H1 (cell line): ENCODE measurements at regions not wholly inside any gene's neighbourhood (a gene's known extent, or its start where the extent isn't known, plus 50 kb on each side); places are given as distances from the start of the nearest gene placed in this dataset.

ENCODE experiments used
- CTCF ChIA-PET: fragments of 300-600 bp; sonication (Branson Sonifier 250); formaldehyde crosslinking; loops from one replicate; lab custom pipeline; 2021; ENCODE audit not compliant: partially characterized antibody; lab: Charles Lee
- POLR2A ChIA-PET: fragments of 300-600 bp; sonication (Branson Sonifier 250); formaldehyde crosslinking; loops from one replicate; lab custom pipeline; 2021; ENCODE audit warnings: inconsistent platforms; ENCODE audit not compliant: partially characterized antibody; lab: Charles Lee
- DNase-seq, 2 experiments: peaks; one replicate each; pipeline versions ENCODE4 v3.0.0 to v3.0.0-alpha.2; 2010 to 2022; ENCODE audit warnings: low spot score in 2 of 2, low read depth in 1 of 2, mixed read lengths in 1 of 2
- FAIRE-seq: peaks from 2 replicates; lab custom pipeline; 2011; peaks lifted over from hg19 to GRCh38; lab: Jason Lieb, UNC
- H2AFZ ChIP-seq: 2 replicates; pipeline ENCODE4 v1.8.1; 2012; ENCODE audit warnings: low read length, inconsistent platforms
- H2AK5ac ChIP-seq: 2 replicates; pipeline ENCODE4 v1.6.1; 2013; ENCODE audit warnings: low read depth, low read length
- H2BK120ac ChIP-seq: replicated peaks from 2 replicates; pipeline ENCODE3; 2013; ENCODE audit warnings: low read depth, low read length, inconsistent platforms
- H2BK12ac ChIP-seq: 2 replicates; pipeline ENCODE4 v1.6.1; 2013; ENCODE audit warnings: low read depth, low read length
- H2BK15ac ChIP-seq: 2 replicates; pipeline ENCODE4 v1.6.1; 2013; ENCODE audit warnings: low read length
- H2BK20ac ChIP-seq: 2 replicates; pipeline ENCODE4 v1.6.1; 2013; ENCODE audit warnings: low read length
- H2BK5ac ChIP-seq: 2 replicates; pipeline ENCODE4 v1.6.1; 2013; ENCODE audit warnings: low read depth, low read length
- H3K14ac ChIP-seq: 2 replicates; pipeline ENCODE4 v1.6.1; 2013; ENCODE audit warnings: inconsistent platforms; ENCODE audit not compliant: insufficient read length
- H3K18ac ChIP-seq: 2 replicates; pipeline ENCODE4 v1.6.1; 2013; ENCODE audit warnings: low read length; ENCODE audit errors: extremely low read depth
- H3K23ac ChIP-seq: 2 replicates; pipeline ENCODE4 v1.6.1; 2013; ENCODE audit warnings: inconsistent platforms; ENCODE audit not compliant: insufficient read length
- H3K23me2 ChIP-seq: 2 replicates; pipeline ENCODE4 v1.6.1; 2013; ENCODE audit warnings: low read depth, low read length
- H3K27ac ChIP-seq: 2 replicates; pipeline ENCODE4 v1.6.1; 2011; ENCODE audit warnings: low read depth, low read length, inconsistent platforms
- H3K27me3 ChIP-seq, 4 experiments: replicated peaks in 1 of 4; 1 replicate in 1 of 4; 2 replicates in 3 of 4; pipeline versions ENCODE4 v1.6.1 to v1.8.1; 2011 to 2013; ENCODE audit warnings: low read length in 3 of 4, mild to moderate bottlenecking in 3 of 4, inconsistent platforms in 2 of 4, mixed read lengths in 2 of 4, moderate library complexity in 1 of 4; ENCODE audit not compliant: control insufficient read depth in 3 of 4, insufficient read depth in 3 of 4; ENCODE audit errors: extremely low read depth in 1 of 4
- H3K36me3 ChIP-seq, 4 experiments: 2 replicates each; pipeline versions ENCODE4 v1.6.1 to v1.8.1; 2011 to 2013; ENCODE audit warnings: mild to moderate bottlenecking in 4 of 4, low read length in 3 of 4, moderate library complexity in 2 of 4, control low read depth in 1 of 4, inconsistent platforms in 1 of 4; ENCODE audit not compliant: insufficient read depth in 4 of 4, control insufficient read depth in 2 of 4
- H3K4ac ChIP-seq: replicated peaks from 2 replicates; pipeline ENCODE3; 2013; ENCODE audit warnings: low read length, low read depth, mixed read lengths, inconsistent platforms; ENCODE audit not compliant: insufficient read length
- H3K4me1 ChIP-seq, 4 experiments: replicated peaks in 1 of 4; 1 replicate in 1 of 4; 2 replicates in 3 of 4; pipeline versions ENCODE4 v1.6.1 to v1.8.1; 2011 to 2013; ENCODE audit warnings: low read length in 3 of 4, inconsistent platforms in 2 of 4, mixed read lengths in 1 of 4; ENCODE audit not compliant: insufficient read depth in 4 of 4, control insufficient read depth in 3 of 4
- H3K4me2 ChIP-seq, 2 experiments: 2 replicates each; pipeline versions ENCODE4 v1.6.1 to v1.8.1; 2011 to 2013; ENCODE audit warnings: low read depth in 2 of 2, low read length in 2 of 2, control low read depth in 1 of 2, inconsistent platforms in 1 of 2, mild to moderate bottlenecking in 1 of 2; ENCODE audit not compliant: insufficient read depth in 1 of 2
- H3K4me3 ChIP-seq, 4 experiments: fragments of 200-600, 300-600 bp in 1 of 4; sonication (generic), shearing (Covaris generic), sonication (Bioruptor Twin) in 1 of 4; 2 replicates each; pipeline versions ENCODE4 v1.5.1 to v1.8.1; 2011 to 2016; ENCODE audit warnings: low read length in 4 of 4, low read depth in 3 of 4, control low read depth in 2 of 4, inconsistent platforms in 2 of 4, mild to moderate bottlenecking in 2 of 4, mixed read lengths in 1 of 4, moderate library complexity in 1 of 4; ENCODE audit not compliant: insufficient read depth in 2 of 4; ENCODE audit errors: extremely low read depth in 1 of 4
- H3K56ac ChIP-seq: replicated peaks from 2 replicates; pipeline ENCODE3; 2013; ENCODE audit warnings: low read depth, mild to moderate bottlenecking, mixed read lengths, low read length, inconsistent platforms; ENCODE audit not compliant: insufficient read length
- H3K79me1 ChIP-seq: 2 replicates; pipeline ENCODE4 v1.6.1; 2013; ENCODE audit warnings: low read depth, low read length, control low read depth
- H3K79me2 ChIP-seq, 2 experiments: 2 replicates each; pipeline versions ENCODE4 v1.6.1 to v1.8.1; 2012 to 2013; ENCODE audit warnings: low read length in 2 of 2, mild to moderate bottlenecking in 2 of 2, inconsistent platforms in 1 of 2; ENCODE audit not compliant: insufficient read depth in 2 of 2, control insufficient read depth in 1 of 2
- H3K9ac ChIP-seq, 4 experiments: replicated peaks in 1 of 4; 1 replicate in 1 of 4; 2 replicates in 3 of 4; pipeline versions ENCODE4 v1.6.1 to v1.8.1; 2011 to 2013; ENCODE audit warnings: low read depth in 3 of 4, low read length in 3 of 4, control low read depth in 2 of 4, mild to moderate bottlenecking in 2 of 4, moderate library complexity in 2 of 4, inconsistent platforms in 1 of 4; ENCODE audit errors: extremely low read depth in 1 of 4
- H3K9me3 ChIP-seq, 2 experiments: 2 replicates each; pipeline versions ENCODE4 v1.6.1 to v1.8.1; 2012 to 2013; ENCODE audit warnings: mild to moderate bottlenecking in 2 of 2, moderate library complexity in 2 of 2, control low read depth in 1 of 2, inconsistent platforms in 1 of 2, low read depth in 1 of 2, low read length in 1 of 2, mixed read lengths in 1 of 2; ENCODE audit not compliant: insufficient read depth in 2 of 2
- H4K20me1 ChIP-seq, 2 experiments: replicated peaks in 1 of 2; 2 replicates each; pipeline versions ENCODE3 to v1.8.1; 2011 to 2013; ENCODE audit warnings: inconsistent platforms in 2 of 2, low read length in 2 of 2, mild to moderate bottlenecking in 1 of 2; ENCODE audit not compliant: insufficient read depth in 2 of 2, control insufficient read depth in 1 of 2
- H4K5ac ChIP-seq: 2 replicates; pipeline ENCODE4 v1.6.1; 2013; ENCODE audit warnings: low read length, low read depth, mixed read lengths, inconsistent platforms; ENCODE audit not compliant: insufficient read length
- H4K8ac ChIP-seq: 2 replicates; pipeline ENCODE4 v1.8.0; 2013; ENCODE audit warnings: mild to moderate bottlenecking, moderate library complexity, low read length, inconsistent platforms; ENCODE audit not compliant: insufficient read depth; ENCODE audit errors: extremely low read depth
- H4K91ac ChIP-seq: replicated peaks from 2 replicates; pipeline ENCODE3; 2013; ENCODE audit warnings: low read length, mixed read lengths, inconsistent platforms; ENCODE audit not compliant: insufficient read length
- CREB1 ChIP-seq: IDR thresholded peaks from 2 replicates; pipeline ENCODE4 v1.6.1; 2012; ENCODE audit warnings: inconsistent platforms
- CTBP2 ChIP-seq: IDR thresholded peaks from 2 replicates; pipeline ENCODE4 v1.7.0; 2011; ENCODE audit warnings: borderline replicate concordance, mild to moderate bottlenecking, moderate library complexity, mixed read lengths, low read length; ENCODE audit not compliant: insufficient read depth, insufficient read length
- JUN ChIP-seq: IDR thresholded peaks from 2 replicates; pipeline ENCODE4 v1.6.1; 2011; ENCODE audit warnings: low read depth, mild to moderate bottlenecking, improper control_type of control experiment, low read length
- POLR2AphosphoS5 ChIP-seq: IDR thresholded peaks from 2 replicates; pipeline ENCODE4 v1.6.1; 2011; ENCODE audit warnings: low read depth, low read length
- POU5F1 ChIP-seq: IDR thresholded peaks from 2 replicates; pipeline ENCODE4 v1.6.1; 2011; ENCODE audit warnings: low read depth, mild to moderate bottlenecking, low read length, moderate library complexity
- RBBP5 ChIP-seq: IDR thresholded peaks from 2 replicates; pipeline ENCODE4 v1.7.1; 2012; ENCODE audit warnings: low read depth, mild to moderate bottlenecking, inconsistent platforms, low read length, moderate library complexity, borderline replicate concordance
- RNF2 ChIP-seq: fragments of 200-900, 300-1000 bp; sonication (generic); IDR thresholded peaks from 2 replicates; pipeline ENCODE4 v1.7.1; 2016; ENCODE audit warnings: borderline replicate concordance, low read depth, mild to moderate bottlenecking, antibody characterized with exemption, low read length; ENCODE audit not compliant: poor library complexity, severe bottlenecking; ENCODE audit errors: missing control alignments
- SUZ12 ChIP-seq: fragments of 200-600 bp; sonication (generic); IDR thresholded peaks from 2 replicates; pipeline ENCODE4 v1.6.1; 2012; ENCODE audit warnings: mild to moderate bottlenecking, inconsistent platforms, low read length, moderate library complexity, mixed read lengths
- TBP ChIP-seq: IDR thresholded peaks from 2 replicates; pipeline ENCODE4 v1.6.1; 2011; ENCODE audit warnings: low read depth, low read length, improper control_type of control experiment
- WGBS, 2 experiments: shearing (Covaris generic) in 1 of 2; methylation state at CpG; one replicate each; pipeline versions ENCODE4 v1.1.6 to v1.1.7; 2013 to 2015; ENCODE audit warnings: low lambda C conversion rate in 2 of 2, mixed read lengths in 2 of 2, inconsistent platforms in 1 of 2, low coverage in 1 of 2, missing lambda C conversion rate in 1 of 2; ENCODE audit not compliant: insufficient replicate concordance in 2 of 2, insufficient coverage in 1 of 2, insufficient read length in 1 of 2; ENCODE audit errors: extremely low coverage in 1 of 2, missing lambda C conversion rate in 1 of 2; 5-methylcytosine and 5-hydroxymethylcytosine counted together

- no peak overlapping the region for H3K18ac ChIP-seq
- H4K8ac ChIP-seq: no peak overlapping the region
- no peaks in the 10 kb centered on the region for H3K9me3 ChIP-seq
- H4K5ac ChIP-seq: no peak overlapping the region
- no peak overlapping the region for H3K4me2 ChIP-seq
- H3K14ac ChIP-seq: no peak overlapping the region
- no peak overlapping the region for H3K23ac ChIP-seq
- H3K27me3 ChIP-seq: no peaks in the 10 kb centered on the region
- H2BK20ac ChIP-seq: no peak overlapping the region
- no peaks in the 10 kb centered on the region for H4K20me1 ChIP-seq
- no peak overlapping the region for H3K56ac ChIP-seq
- no peak overlapping the region for H2BK5ac ChIP-seq
- no peak overlapping the region for H3K27ac ChIP-seq
- no peak overlapping the region for H2BK15ac ChIP-seq
- POLR2A ChIA-PET: no interaction called here
- no peak for FAIRE-seq
- 93% methylated on average over 1 of the region's 1 CpG; no CpG with 5 or more reads in 1 of the 2 experiments for WGBS, 2 experiments
- no peak overlapping the region for H3K4me3 ChIP-seq
- no peak overlapping the region for H4K91ac ChIP-seq
- no peaks in the 10 kb centered on the region for H3K79me1 ChIP-seq
- H3K79me2 ChIP-seq: no peaks in the 10 kb centered on the region
- H2BK12ac ChIP-seq: no peak overlapping the region
- peaks cover 0 to 4% (median 0%) of the 10 kb centered on the region in 4 experiments; a peak in 2 of 7 replicates for H3K4me1 ChIP-seq
- no peak overlapping the region for H2AFZ ChIP-seq
- no peak for DNase-seq
- H3K4ac ChIP-seq: no peak overlapping the region
- no peak overlapping the region for H2BK120ac ChIP-seq
- no peaks in the 10 kb centered on the region for H3K23me2 ChIP-seq
- CTCF ChIA-PET: no interaction called here
- no peak overlapping the region for H2AK5ac ChIP-seq
- no peak overlapping the region for H3K9ac ChIP-seq
- TF ChIP-seq RBBP5 (no peak), CREB1 (no peak), CTBP2 (no peak), RNF2 (no peak), SUZ12 (no peak), TBP (no peak), JUN (no peak), POLR2AphosphoS5 (no peak), POU5F1 (no peak)
- H3K36me3 ChIP-seq: no peaks in the 10 kb centered on the region
Measured at GRCh38 chrX:38864165-38864564, 62.9 kb downstream of the MID1IP1 start.
